Left ventricle myocardium superior (tissue), 1 donor: ENCODE measurements at regions not wholly inside any gene's neighbourhood (a gene's known extent, or its start where the extent isn't known, plus 50 kb on each side); places are given as distances from the start of the nearest gene placed in this dataset.

ENCODE experiments used
- ATAC-seq: fragments of 200-7000 bp; cut with Tn5 transposase; one replicate; pipeline ENCODE4 v1.9.1; 2020; ENCODE audit warnings: mild to moderate bottlenecking, moderate library complexity
- DNase-seq: peaks from one replicate; pipeline ENCODE4 v3.0.0-alpha.2; 2020
- intact Hi-C: fragments of 100-400 bp; cut with micrococcal nuclease; formaldehyde crosslinking; loops from one replicate; pipeline ENCODE4 v1.11.0; 2022
- donor health status: DM: no; HTN: yes; CAD: no; lungs with severe emphysema.

GRCh38 chr2:126771501-126772195 is 115.7 kb downstream of the GYPC start:
- DNase-seq (no peak), ATAC-seq (no peak)
- intact Hi-C loops, result loop anchor here (10.0 kb wide), 1 partner anchor 547 kb away; no protein-coding TSS in a partner anchor

GRCh38 chr2:126774290-126774689 is 118.3 kb downstream of the GYPC start:
- DNase-seq (no peak), ATAC-seq (no peak)
- intact Hi-C loops, result loop anchor here (10.0 kb wide), 1 partner anchor 549 kb away; no protein-coding TSS in a partner anchor

- ATAC-seq (no peak), DNase-seq (no peak)
- intact Hi-C loops, result loop anchor here (5.0 to 10.0 kb wide), 2 partner anchors 247 to 550 kb away; no protein-coding TSS in a partner anchor
Observed at GRCh38 chr2:126774761-126775160, 118.8 kb downstream of the GYPC start.

- ATAC-seq, result no peak
- intact Hi-C loops, result loop anchor here (5.0 to 10.0 kb wide), 2 partner anchors 248 to 551 kb away; no protein-coding TSS in a partner anchor
- no peak for DNase-seq
Observed at GRCh38 chr2:126775300-126775985, 119.5 kb downstream of the GYPC start.

- DNase-seq (no peak), ATAC-seq (peak; percentile 29)
- intact Hi-C loops, result loop anchor here (5.0 to 10.0 kb wide), 2 partner anchors 249 to 551 kb away; no protein-coding TSS in a partner anchor
Observed at GRCh38 chr2:126776255-126776654, 120.3 kb downstream of the GYPC start.

GRCh38 chr2:126776692-126777619 is 121.0 kb downstream of the GYPC start:
- intact Hi-C loops, result loop anchor here (5.0 to 10.0 kb wide), 2 partner anchors 250 to 552 kb away; no protein-coding TSS in a partner anchor
- peak; percentile 89 for DNase-seq
- ATAC-seq, result peak; percentile 96

- intact Hi-C loops, result loop anchor here (5.0 to 10.0 kb wide), 2 partner anchors 250 to 553 kb away; no protein-coding TSS in a partner anchor
- DNase-seq, result no peak
- no peak for ATAC-seq
Observed at GRCh38 chr2:126777620-126777978, 121.1 kb upstream of the TEX51 start.

- DNase-seq, result no peak
Observed at GRCh38 chr2:126778561-126779501, 119.9 kb upstream of the TEX51 start.

GRCh38 chr2:126781206-126781605 is 117.5 kb upstream of the TEX51 start:
- ATAC-seq (no peak), DNase-seq (no peak)
- intact Hi-C loops, result no loop called here

More at GRCh38 chr2:126778561-126779501, 119.9 kb upstream of the TEX51 start:
- no peak for ATAC-seq
- intact Hi-C loops, result loop anchor here (5.0 to 10.0 kb wide), 2 partner anchors 252 to 554 kb away; no protein-coding TSS in a partner anchor

GRCh38 chr2:126781806-126782205 is 116.9 kb upstream of the TEX51 start:
- no peak for DNase-seq
- ATAC-seq, result no peak
- intact Hi-C loops, result no loop called here

GRCh38 chr2:126782648-126783047 is 116.0 kb upstream of the TEX51 start:
- ATAC-seq, result no peak
- intact Hi-C loops, result no loop called here
- no peak for DNase-seq

- DNase-seq, result no peak
- intact Hi-C loops, result no loop called here
- ATAC-seq, result no peak
Observed at GRCh38 chr2:126783341-126783740, 115.3 kb upstream of the TEX51 start.

GRCh38 chr2:126784045-126784444 is 114.6 kb upstream of the TEX51 start:
- DNase-seq, result no peak
- intact Hi-C loops, result no loop called here

GRCh38 chr2:126784621-126785020 is 114.1 kb upstream of the TEX51 start:
- no peak for DNase-seq
- no peak for ATAC-seq
- intact Hi-C loops, result no loop called here

More at GRCh38 chr2:126784045-126784444, 114.6 kb upstream of the TEX51 start:
- ATAC-seq, result no peak

GRCh38 chr2:126785236-126785635 is 113.5 kb upstream of the TEX51 start:
- no peak for DNase-seq
- intact Hi-C loops, result no loop called here
- no peak for ATAC-seq

- intact Hi-C loops, result no loop called here
- DNase-seq, result no peak
- ATAC-seq, result no peak
Observed at GRCh38 chr2:126785862-126786261, 112.8 kb upstream of the TEX51 start.

- ATAC-seq (no peak), DNase-seq (no peak)
- intact Hi-C loops, result no loop called here
Observed at GRCh38 chr2:126786765-126787164, 111.9 kb upstream of the TEX51 start.

- intact Hi-C loops, result no loop called here
- DNase-seq, result no peak
- ATAC-seq, result no peak
Observed at GRCh38 chr2:126787289-126787688, 111.4 kb upstream of the TEX51 start.
